ENCODE measurements at regions not wholly inside any gene's neighbourhood (a gene's known extent, or its start where the extent isn't known, plus 50 kb on each side); places are given as distances from the start of the nearest gene placed in this dataset.

GRCh38 chr3:106276151-106276550 is 407.3 kb upstream of the CBLB start:
- no peaks in the 10 kb centered on the region for H3K36me3 ChIP-seq
- intact Hi-C loops (cut with DNase I; ENCODE audit: low total_unique reads) = no loop called here
- H3K27ac ChIP-seq = no peak overlapping the region
- no peaks in the 10 kb centered on the region for H3K4me1 ChIP-seq
- TF ChIP-seq POLR2A (IDR thresholded peaks at IDR 0.05) = no peak
- no peak for TF ChIP-seq CTCF (IDR thresholded peaks at IDR 0.05)
- no peaks in the 10 kb centered on the region for H3K9me3 ChIP-seq
- no peak overlapping the region for H3K4me3 ChIP-seq
- DNase-seq = no peak
- no peaks in the 10 kb centered on the region for H3K27me3 ChIP-seq

- Histone ChIP-seq H3K36me3 (no peaks in the 10 kb centered on the region), H3K27ac (no peak overlapping the region), H3K27me3 (no peaks in the 10 kb centered on the region), H3K4me1 (no peaks in the 10 kb centered on the region), H3K9me3 (no peaks in the 10 kb centered on the region), H3K4me3 (no peak overlapping the region)
- no peak for DNase-seq
- intact Hi-C loops (cut with DNase I; ENCODE audit: low total_unique reads) = no loop called here
- no peak for TF ChIP-seq POLR2A (IDR thresholded peaks at IDR 0.05)
- TF ChIP-seq CTCF (IDR thresholded peaks at IDR 0.05) = no peak
These were observed 408.2 kb upstream of the CBLB start for GRCh38 chr3:106276755-106277612.

- Histone ChIP-seq H3K27me3 (no peaks in the 10 kb centered on the region), H3K4me3 (no peak overlapping the region), H3K36me3 (no peaks in the 10 kb centered on the region), H3K9me3 (no peaks in the 10 kb centered on the region), H3K4me1 (no peaks in the 10 kb centered on the region), H3K27ac (no peak overlapping the region)
- intact Hi-C loops (cut with DNase I; ENCODE audit: low total_unique reads) = no loop called here
- TF ChIP-seq POLR2A (IDR thresholded peaks at IDR 0.05) = no peak
- no peak for TF ChIP-seq CTCF (IDR thresholded peaks at IDR 0.05)
- no peak for DNase-seq
These were observed 408.9 kb upstream of the CBLB start for GRCh38 chr3:106277731-106278130.

- Histone ChIP-seq H3K4me1 (no peaks in the 10 kb centered on the region), H3K27ac (no peak overlapping the region), H3K27me3 (no peaks in the 10 kb centered on the region), H3K9me3 (no peaks in the 10 kb centered on the region), H3K36me3 (no peaks in the 10 kb centered on the region), H3K4me3 (no peak overlapping the region)
- intact Hi-C loops (cut with DNase I; ENCODE audit: low total_unique reads) = no loop called here
- DNase-seq = no peak
- TF ChIP-seq CTCF (IDR thresholded peaks at IDR 0.05) (no peak), POLR2A (IDR thresholded peaks at IDR 0.05) (no peak)
These were observed 412.4 kb upstream of the CBLB start for GRCh38 chr3:106281221-106281620.

GRCh38 chr3:106282943-106283342 is 414.1 kb upstream of the CBLB start:
- Histone ChIP-seq H3K27ac (no peak overlapping the region), H3K4me3 (no peak overlapping the region), H3K4me1 (no peaks in the 10 kb centered on the region), H3K36me3 (no peaks in the 10 kb centered on the region), H3K27me3 (no peaks in the 10 kb centered on the region), H3K9me3 (no peaks in the 10 kb centered on the region)
- DNase-seq = no peak
- intact Hi-C loops (cut with DNase I; ENCODE audit: low total_unique reads) = no loop called here
- TF ChIP-seq POLR2A (IDR thresholded peaks at IDR 0.05) (no peak), CTCF (IDR thresholded peaks at IDR 0.05) (no peak)

Data from uterus (tissue), 3 donors.